ENCODE measurements at regions not wholly inside any gene's neighbourhood (a gene's known extent, or its start where the extent isn't known, plus 50 kb on each side); places are given as distances from the start of the nearest gene placed in this dataset.
"Not testable (repeated sequence)": the region's sequence is repeated elsewhere in the genome, so short reads cannot be mapped to it uniquely, and the experiment has no call there.

DNA sequence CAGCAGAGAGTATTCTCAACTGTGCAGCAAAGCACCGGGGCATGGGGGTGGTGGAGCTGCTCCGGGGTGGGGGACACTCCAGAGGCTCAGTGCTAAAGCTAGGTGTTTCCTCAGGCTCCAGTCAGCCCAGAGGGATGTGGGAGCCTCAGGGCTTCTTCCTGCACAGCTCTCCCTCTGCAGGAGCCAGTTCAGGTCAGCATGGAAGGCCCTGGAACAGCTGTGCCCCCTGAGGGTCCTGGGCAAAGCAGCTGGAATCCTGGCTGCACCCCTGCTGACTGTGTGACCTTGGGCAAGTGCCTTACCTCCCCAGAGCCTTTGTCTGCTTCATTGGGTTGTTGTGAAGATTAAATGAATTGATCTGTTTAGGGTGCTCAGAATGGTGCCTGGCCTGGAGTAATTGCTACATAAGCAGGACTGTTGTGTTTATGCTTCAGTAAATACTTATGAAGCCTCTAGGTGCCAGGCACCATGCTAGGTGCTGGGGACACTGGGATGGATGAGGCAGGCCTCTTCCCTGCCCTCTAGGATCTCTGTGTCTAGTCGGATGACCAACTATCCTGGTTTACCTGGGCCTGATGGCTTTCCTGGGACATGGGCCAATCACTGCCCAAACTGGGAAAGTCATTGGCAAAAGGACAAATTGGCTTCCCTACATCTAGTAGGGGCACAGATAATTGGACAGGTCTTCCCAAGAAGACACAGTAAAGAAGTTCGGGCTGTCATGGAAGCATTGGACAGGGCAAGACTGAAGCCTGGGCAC, 64.2 kb upstream of the LCTL start:
- Mint-ChIP-seq H3K4me3 (no peak overlapping the region), H3K27ac (peak overlapping the region; percentile 54), H3K4me1 (no peaks in the 10 kb centered on the region), H3K27me3 (peaks cover 22% of the 10 kb centered on the region), H3K36me3 (ENCODE audit: low read depth) (no peaks in the 10 kb centered on the region)
- no peaks in the 10 kb centered on the region for H3K9me3 ChIP-seq (ENCODE audit: control insufficient read depth, low read length, poor library complexity, severe bottlenecking)
- DNase-seq (no peak), ATAC-seq (no peak)

DNA sequence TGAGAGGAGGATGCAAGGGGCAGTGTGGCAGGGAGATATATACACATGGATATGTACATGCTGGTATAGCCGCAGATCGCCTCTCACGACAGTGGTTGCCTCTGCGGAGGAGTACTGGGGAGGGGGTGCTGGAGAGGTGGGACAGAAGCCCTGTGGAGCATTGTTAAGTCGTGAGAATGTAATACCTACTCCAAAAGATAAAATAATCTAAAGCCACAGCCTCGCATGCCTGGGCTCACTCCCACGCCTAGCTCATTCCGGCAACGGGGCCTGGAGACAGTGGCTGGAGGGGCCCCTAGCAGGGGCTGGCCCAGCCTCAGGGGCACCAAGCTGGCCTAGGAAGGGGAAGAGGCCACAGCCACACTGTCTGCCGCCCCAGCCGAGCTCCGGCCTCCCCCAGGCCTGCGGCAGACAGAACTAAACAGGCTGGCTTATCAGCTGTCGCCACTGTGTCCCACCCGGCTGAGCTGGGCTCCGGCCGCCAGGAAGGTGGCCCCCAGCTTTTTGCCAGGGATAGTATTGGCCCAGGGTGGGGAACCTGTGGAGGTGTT, 65.1 kb upstream of the LCTL start:
- ATAC-seq (no peak), DNase-seq (no peak)
- no peaks in the 10 kb centered on the region for H3K9me3 ChIP-seq (ENCODE audit: control insufficient read depth, low read length, poor library complexity, severe bottlenecking)
- Mint-ChIP-seq H3K4me1 (no peaks in the 10 kb centered on the region), H3K4me3 (no peak overlapping the region), H3K27ac (no peak overlapping the region), H3K27me3 (peaks cover 25% of the 10 kb centered on the region), H3K36me3 (ENCODE audit: low read depth) (no peaks in the 10 kb centered on the region)

DNA sequence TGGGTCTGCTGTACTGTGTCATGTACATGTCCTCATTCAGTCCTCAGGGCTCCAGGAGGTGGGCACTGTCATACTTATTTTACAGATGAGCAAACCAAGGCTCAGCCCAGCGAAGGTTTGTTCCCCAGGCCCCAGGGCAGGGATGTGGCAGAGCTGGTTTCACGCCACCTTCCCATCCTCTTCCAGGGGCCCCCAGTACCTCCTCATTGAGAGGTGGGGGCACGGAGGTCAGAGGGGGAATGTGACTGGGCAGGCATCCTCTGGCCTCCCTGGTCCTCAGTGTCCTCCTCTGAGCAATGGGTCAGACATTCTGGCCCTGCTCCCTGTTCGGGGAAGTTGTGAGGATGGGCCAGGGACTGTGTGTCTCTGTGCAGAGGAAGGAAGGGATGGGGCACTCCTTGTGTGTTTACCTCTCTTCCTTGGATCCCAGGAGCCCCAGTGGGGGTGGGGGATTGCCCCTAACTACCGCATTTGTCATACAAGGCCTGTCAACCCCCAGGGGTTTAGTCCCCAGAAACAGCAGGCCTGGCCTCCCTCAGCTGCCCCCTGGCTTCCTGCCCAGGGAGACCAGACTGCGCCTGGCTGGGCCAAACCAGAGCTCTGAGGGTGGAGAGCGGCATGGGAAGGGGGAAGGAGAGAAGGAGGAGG, 65.9 kb upstream of the LCTL start:
- H3K27me3 Mint-ChIP-seq, result peaks cover 23% of the 10 kb centered on the region
- H3K36me3 Mint-ChIP-seq (ENCODE audit: low read depth), result no peaks in the 10 kb centered on the region
- H3K27ac Mint-ChIP-seq, result no peak overlapping the region
- no peaks in the 10 kb centered on the region for H3K4me1 Mint-ChIP-seq
- no peak for ATAC-seq
- DNase-seq, result no peak
- H3K9me3 ChIP-seq (ENCODE audit: control insufficient read depth, low read length, poor library complexity, severe bottlenecking), result no peaks in the 10 kb centered on the region
- no peak overlapping the region for H3K4me3 Mint-ChIP-seq

DNA sequence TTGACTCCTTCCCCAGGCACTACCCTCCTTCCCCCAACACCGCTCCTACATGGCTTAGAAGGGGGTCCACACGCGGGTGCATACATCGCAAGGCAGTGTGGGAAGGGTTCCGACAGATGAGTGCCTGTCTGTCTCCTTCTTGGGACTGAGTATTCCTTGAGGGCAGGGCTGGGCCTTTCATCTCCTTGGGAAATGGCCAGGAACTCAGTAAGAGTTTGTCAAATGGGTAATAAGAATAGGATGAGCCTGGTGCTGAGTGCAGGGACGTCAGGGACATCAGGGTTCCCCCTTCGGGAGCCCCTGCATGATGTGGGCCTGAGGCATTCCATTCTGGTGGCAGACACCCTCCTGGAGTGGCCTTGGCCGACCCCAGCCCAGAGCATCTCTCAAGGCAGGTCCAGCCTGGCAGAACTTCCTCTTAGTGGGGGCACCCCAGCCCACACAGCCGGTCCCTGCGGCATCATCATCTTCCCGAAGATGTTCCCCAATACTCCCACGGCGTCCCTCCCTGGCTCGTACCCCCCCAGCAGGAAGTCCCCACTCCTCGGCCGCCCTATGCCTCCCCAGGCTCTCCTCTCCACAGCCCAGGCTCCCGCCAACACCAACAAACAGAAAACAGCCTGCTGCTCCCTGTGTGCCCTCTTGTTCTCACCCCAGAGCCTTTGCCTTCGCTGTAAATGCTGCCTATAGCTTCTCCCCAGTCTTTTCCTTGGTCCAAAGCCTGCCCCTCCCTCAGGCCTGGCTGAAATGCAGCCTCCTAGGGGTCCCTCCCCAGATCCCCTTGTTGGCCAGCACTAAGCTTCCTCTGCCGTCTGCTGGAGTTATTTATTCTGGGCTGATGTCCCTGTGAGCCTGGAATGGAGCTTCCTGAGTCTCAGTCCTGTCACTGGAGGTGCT, 67.5 kb upstream of the LCTL start:
- Mint-ChIP-seq H3K4me1 (peaks cover 2% of the 10 kb centered on the region), H3K36me3 (ENCODE audit: low read depth) (no peaks in the 10 kb centered on the region), H3K4me3 (no peak overlapping the region), H3K27ac (no peak overlapping the region), H3K27me3 (peaks cover 20% of the 10 kb centered on the region)
- no peak for ATAC-seq
- no peaks in the 10 kb centered on the region for H3K9me3 ChIP-seq (ENCODE audit: control insufficient read depth, low read length, poor library complexity, severe bottlenecking)
- no peak for DNase-seq

GRCh38 chr15:66633938-66634250, 68.1 kb upstream of the LCTL start:
- H3K4me3 Mint-ChIP-seq, result no peak overlapping the region
- H3K36me3 Mint-ChIP-seq (ENCODE audit: low read depth), result no peaks in the 10 kb centered on the region
- peaks cover 14% of the 10 kb centered on the region for H3K27me3 Mint-ChIP-seq
- peaks cover 5% of the 10 kb centered on the region for H3K4me1 Mint-ChIP-seq
- no peaks in the 10 kb centered on the region for H3K9me3 ChIP-seq (ENCODE audit: control insufficient read depth, low read length, poor library complexity, severe bottlenecking)
- no peak for ATAC-seq
- no peak overlapping the region for H3K27ac Mint-ChIP-seq
- DNase-seq, result no peak

DNA sequence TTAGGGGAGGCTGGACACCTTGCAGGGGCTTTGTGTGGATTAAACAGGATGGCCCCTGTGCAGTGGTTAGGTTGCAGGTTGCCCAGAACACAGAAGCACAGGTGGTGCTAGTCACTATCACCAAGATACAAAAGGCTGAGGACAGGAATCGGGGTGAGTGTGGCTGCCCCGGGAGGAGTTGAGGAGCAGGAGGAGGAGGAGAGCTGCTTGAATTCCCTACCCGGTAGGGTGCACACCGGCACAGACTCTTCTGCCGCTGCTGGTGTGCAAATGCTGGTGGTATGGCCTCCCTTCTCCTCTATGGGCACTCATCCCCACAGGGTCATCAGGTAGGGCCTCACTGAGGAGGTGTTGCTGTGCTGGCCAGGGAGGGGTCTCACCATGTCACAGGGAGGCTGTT, 67.5 kb upstream of the SMAD6 start:
- peaks cover 5% of the 10 kb centered on the region for H3K4me1 Mint-ChIP-seq
- ATAC-seq (no peak), DNase-seq (no peak)
- peak overlapping the region; percentile 34 for H3K27ac Mint-ChIP-seq
- H3K9me3 ChIP-seq (ENCODE audit: control insufficient read depth, low read length, poor library complexity, severe bottlenecking), result no peaks in the 10 kb centered on the region
- no peak overlapping the region for H3K4me3 Mint-ChIP-seq
- no peaks in the 10 kb centered on the region for H3K36me3 Mint-ChIP-seq (ENCODE audit: low read depth)
- H3K27me3 Mint-ChIP-seq, result peaks cover 12% of the 10 kb centered on the region

DNA sequence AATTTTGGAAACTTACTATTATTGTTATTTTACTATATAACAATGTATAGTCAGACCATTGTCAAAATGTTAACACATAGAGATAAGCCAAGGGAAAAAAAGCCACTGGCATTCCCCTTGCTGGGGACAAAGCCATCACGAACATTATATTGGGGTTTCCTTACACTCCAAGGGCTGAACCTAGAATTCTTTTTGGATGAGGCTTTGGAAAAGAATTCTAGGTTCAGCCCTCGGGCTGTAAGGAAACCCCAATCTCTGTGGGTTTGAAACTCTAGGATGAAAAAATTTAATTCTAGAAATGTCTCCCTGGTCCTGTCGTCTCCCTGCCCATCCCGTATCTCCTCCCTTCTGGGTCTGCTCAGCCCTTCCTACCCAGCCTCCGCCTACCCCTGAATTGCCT, 67.0 kb upstream of the SMAD6 start:
- peaks cover 5% of the 10 kb centered on the region for H3K4me1 Mint-ChIP-seq
- H3K27ac Mint-ChIP-seq, result no peak overlapping the region
- H3K4me3 Mint-ChIP-seq, result no peak overlapping the region
- DNase-seq, result no peak
- ATAC-seq, result no peak
- H3K9me3 ChIP-seq (ENCODE audit: control insufficient read depth, low read length, poor library complexity, severe bottlenecking), result no peaks in the 10 kb centered on the region
- no peaks in the 10 kb centered on the region for H3K36me3 Mint-ChIP-seq (ENCODE audit: low read depth)
- peaks cover 12% of the 10 kb centered on the region for H3K27me3 Mint-ChIP-seq

- Mint-ChIP-seq H3K27me3 (peaks cover 7% of the 10 kb centered on the region), H3K27ac (no peak overlapping the region), H3K36me3 (ENCODE audit: low read depth) (no peaks in the 10 kb centered on the region), H3K4me3 (no peak overlapping the region), H3K4me1 (peaks cover 5% of the 10 kb centered on the region)
- no peaks in the 10 kb centered on the region for H3K9me3 ChIP-seq (ENCODE audit: control insufficient read depth, low read length, poor library complexity, severe bottlenecking)
- ATAC-seq (no peak), DNase-seq (no peak)
These were observed 66.2 kb upstream of the SMAD6 start for GRCh38 chr15:66635817-66636216.

- not testable (repeated sequence) for H3K4me3 Mint-ChIP-seq; H3K4me1 Mint-ChIP-seq; DNase-seq; ATAC-seq; H3K9me3 ChIP-seq (ENCODE audit: control insufficient read depth, low read length, poor library complexity, severe bottlenecking); H3K27me3 Mint-ChIP-seq; H3K27ac Mint-ChIP-seq; H3K36me3 Mint-ChIP-seq (ENCODE audit: low read depth)
These were observed 65.0 kb upstream of the SMAD6 start for GRCh38 chr15:66637044-66637443.

GRCh38 chr15:66638377-66638776, 63.7 kb upstream of the SMAD6 start:
- peak; percentile 49 for ATAC-seq
- H3K27ac Mint-ChIP-seq, result no peak overlapping the region

GRCh38 chr15:66641485-66642315, 60.3 kb upstream of the SMAD6 start:
- H3K36me3 Mint-ChIP-seq (ENCODE audit: low read depth), result no peaks in the 10 kb centered on the region
- H3K9me3 ChIP-seq (ENCODE audit: control insufficient read depth, low read length, poor library complexity, severe bottlenecking), result no peaks in the 10 kb centered on the region
- peak overlapping the region; percentile 2 for H3K27ac Mint-ChIP-seq
- H3K4me1 Mint-ChIP-seq, result peaks cover 5% of the 10 kb centered on the region
- H3K4me3 Mint-ChIP-seq, result no peak overlapping the region
- no peak for ATAC-seq
- peaks cover 5% of the 10 kb centered on the region for H3K27me3 Mint-ChIP-seq
- no peak for DNase-seq

More at GRCh38 chr15:66638377-66638776, 63.7 kb upstream of the SMAD6 start:
- Mint-ChIP-seq H3K36me3 (ENCODE audit: low read depth) (no peaks in the 10 kb centered on the region), H3K27me3 (peaks cover 7% of the 10 kb centered on the region), H3K4me3 (no peak overlapping the region), H3K4me1 (peaks cover 5% of the 10 kb centered on the region)
- no peak for DNase-seq
- no peaks in the 10 kb centered on the region for H3K9me3 ChIP-seq (ENCODE audit: control insufficient read depth, low read length, poor library complexity, severe bottlenecking)

GRCh38 chr15:66642514-66642913, 59.5 kb upstream of the SMAD6 start:
- ATAC-seq, result no peak

More at GRCh38 chr15:66642514-66642913, 59.5 kb upstream of the SMAD6 start:
- no peak overlapping the region for H3K27ac Mint-ChIP-seq
- peaks cover 5% of the 10 kb centered on the region for H3K4me1 Mint-ChIP-seq
- peaks cover 5% of the 10 kb centered on the region for H3K27me3 Mint-ChIP-seq
- DNase-seq, result no peak
- no peaks in the 10 kb centered on the region for H3K9me3 ChIP-seq (ENCODE audit: control insufficient read depth, low read length, poor library complexity, severe bottlenecking)
- H3K4me3 Mint-ChIP-seq, result no peak overlapping the region
- H3K36me3 Mint-ChIP-seq (ENCODE audit: low read depth), result no peaks in the 10 kb centered on the region

All from T-helper 17 cell (primary cell).